ENCODE measurements at regions not wholly inside any gene's neighbourhood (a gene's known extent, or its start where the extent isn't known, plus 50 kb on each side); places are given as distances from the start of the nearest gene placed in this dataset.
"Not testable (repeated sequence)": the region's sequence is repeated elsewhere in the genome, so short reads cannot be mapped to it uniquely, and the experiment has no call there.

DNA sequence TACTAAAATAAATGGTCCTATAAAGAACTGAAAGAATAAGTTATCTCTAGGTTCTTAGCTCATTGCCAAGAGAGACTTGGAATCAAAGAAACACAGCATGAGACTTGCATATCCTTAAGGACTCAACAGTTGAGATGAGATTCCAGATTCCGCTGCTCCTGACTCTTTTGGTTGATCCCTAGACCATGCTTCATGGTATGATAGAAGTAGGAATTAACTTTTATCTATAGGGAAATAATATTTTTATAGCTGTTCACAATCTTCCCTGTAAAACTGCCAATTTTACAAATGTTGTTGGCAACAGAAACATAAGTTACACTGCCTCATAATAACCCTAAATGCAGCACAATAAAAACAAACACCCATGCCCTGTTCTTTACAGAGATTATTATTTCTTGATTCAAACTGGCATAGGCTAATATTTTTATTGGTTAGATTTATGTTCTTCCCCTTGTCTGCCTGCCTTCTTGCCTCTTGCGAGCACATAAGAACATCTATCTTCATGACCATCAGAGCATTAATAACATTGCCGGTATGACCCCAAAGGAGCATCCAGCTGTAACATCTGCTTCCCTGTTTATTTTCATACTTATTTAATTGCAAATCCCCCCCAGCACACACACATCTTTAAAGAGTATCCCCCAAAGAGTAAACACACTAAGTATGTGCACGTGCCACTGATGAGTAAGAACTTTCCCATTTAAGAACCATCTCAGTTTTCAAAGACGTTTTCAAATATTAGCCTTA lies 735.7 kb upstream of the SLC8A1 start:
- DNase-seq, result no peak

DNA sequence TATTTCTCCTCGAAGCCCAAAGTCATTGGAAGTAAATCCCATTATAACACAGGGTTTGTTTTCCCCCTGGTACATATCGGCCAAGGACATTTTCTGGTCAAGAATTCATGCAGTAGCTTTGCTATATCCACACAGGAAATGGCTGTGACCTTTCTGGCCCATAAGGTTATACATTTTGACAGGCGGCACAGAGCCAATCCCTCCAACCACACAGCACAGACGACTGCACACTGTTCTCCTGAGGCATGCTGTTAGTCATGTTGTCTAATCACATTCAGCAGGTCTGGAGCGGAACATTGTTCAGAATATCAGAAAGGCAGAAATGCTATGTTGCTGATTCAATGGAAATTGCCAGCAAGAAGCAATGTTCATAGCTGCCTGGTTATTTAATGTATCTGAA lies 742.3 kb upstream of the SLC8A1 start:
- DNase-seq, result no peak

- DNase-seq, result no peak
Measured at GRCh38 chr2:41197781-41198180, 745.9 kb upstream of the SLC8A1 start.

- no peak for DNase-seq
Measured at GRCh38 chr2:41199334-41199733, 747.4 kb upstream of the SLC8A1 start.

GRCh38 chr2:41204315-41204714 lies 752.4 kb upstream of the SLC8A1 start:
- DNase-seq, result no peak

DNA sequence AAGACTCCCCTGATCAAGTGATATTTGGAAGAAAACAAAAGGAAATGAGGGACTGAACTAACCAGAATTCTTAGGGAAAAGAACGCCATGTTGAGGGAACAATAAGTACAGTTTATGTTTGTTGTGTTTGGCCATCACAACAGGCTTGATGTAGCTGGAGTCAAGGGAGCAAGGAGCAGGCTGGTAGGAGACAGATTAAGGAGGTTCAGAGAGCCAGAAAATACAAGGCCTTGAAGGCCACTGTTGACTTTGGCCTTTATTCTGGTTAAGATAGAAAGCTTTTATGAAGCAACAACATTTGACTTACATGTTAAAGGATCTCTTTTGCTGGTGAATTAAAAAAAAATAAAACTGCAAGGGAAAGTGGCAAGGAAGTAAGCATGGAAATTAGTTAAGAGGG lies 754.1 kb upstream of the SLC8A1 start:
- DNase-seq, result no peak

GRCh38 chr2:41207578-41207977 lies 755.7 kb upstream of the SLC8A1 start:
- DNase-seq, result no peak

- not testable (repeated sequence) for DNase-seq
Measured at GRCh38 chr2:41210030-41210429, 758.1 kb upstream of the SLC8A1 start.

DNA sequence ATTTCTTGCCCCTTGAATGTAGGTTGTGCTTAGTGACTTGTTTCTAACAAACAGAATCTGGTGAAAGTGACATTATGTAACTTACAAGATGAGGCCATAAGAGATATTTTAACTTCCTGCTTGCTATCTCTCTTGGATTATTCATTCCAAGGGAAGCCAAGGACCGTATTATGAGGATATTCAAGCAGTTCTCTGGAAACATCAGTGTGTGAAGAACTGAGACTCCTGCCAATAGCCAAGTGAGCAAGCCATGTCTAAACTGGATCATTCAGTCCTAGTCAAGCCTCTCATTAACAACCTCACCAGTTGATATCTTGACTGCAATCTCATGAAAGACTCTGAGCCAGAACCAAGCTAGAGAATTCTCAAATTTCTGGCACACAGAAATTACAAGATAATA lies 765.1 kb upstream of the SLC8A1 start:
- no peak for DNase-seq

DNA sequence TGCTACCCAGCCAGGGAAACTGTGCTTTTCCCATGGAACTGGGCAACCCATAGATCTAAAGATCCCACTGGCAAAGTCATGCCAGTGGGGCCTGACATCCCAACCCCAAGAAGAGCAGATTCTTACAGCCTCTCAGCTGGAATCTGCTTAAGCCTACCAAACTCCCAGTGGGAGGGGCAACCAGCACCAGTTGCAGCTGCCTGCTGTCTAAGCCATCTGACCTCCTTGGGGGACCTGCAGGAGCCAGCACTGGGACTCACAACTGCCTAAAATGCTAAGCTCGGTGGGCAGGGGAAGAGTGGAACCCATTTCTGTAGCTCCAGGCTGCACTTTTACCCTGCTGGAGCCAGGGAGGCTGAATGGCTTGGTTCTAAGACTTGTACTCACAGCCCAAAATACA lies 770.7 kb upstream of the SLC8A1 start:
- DNase-seq, result no peak

DNA sequence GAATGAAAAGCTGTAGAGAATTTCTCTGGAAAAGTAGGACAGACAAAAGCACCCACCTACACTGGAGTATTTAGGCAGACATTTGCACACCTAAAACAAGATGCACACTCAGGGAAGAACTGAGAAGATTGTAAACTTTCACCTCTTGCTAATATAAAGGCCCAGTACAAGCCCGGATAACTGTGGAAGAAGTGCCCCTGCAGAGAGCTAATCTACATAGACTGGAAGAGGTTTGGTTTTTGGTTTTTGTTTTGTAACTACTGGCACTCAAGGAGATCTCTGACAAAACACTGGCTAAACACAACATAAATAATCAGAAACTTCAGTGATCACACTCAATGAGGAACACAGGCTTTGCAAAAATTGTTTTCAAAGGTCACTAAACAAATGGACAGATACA lies 782.2 kb upstream of the SLC8A1 start:
- DNase-seq, result no peak

GRCh38 chr2:41241325-41242000 lies 789.6 kb upstream of the SLC8A1 start:
- DNase-seq, result no peak

GRCh38 chr2:41242001-41242331 lies 790.1 kb upstream of the SLC8A1 start:
- no peak for DNase-seq

DNA sequence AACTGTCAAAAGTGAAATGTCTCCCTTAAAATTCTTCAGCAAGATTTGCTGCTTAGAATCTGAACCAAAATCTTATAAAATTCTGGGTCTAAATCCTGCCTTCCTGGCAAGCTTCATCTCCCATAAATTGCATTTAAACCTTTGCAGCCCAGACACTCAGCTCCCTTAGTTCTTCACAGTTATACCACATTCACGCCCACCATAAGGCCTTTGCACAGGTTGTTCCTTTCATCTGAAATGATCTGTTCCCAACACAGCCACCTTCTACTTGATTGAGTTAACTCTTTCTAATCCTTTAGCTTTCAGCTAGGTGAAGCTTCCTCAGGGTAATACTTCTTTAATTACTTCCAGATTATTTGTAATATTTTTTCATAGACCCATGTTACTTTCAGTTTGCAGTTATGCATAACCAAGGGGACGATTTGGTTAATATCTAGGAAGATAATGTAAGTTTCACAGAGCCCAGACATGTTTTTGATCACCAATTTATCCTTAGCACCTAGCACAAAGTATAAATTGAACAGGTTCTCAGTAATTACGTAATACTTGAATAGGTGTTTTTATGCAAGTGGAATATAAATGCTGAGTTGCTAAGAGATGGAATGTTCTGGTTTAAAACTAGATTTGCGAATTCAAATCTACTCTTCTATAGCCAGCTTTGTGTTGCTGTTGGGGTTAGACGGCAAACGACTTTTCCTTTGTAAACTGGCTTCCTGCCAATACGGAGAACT lies 779.7 kb upstream of the PKDCC start:
- no peak for DNase-seq

- no peak for DNase-seq
Measured at GRCh38 chr2:41283079-41283775, 764.6 kb upstream of the PKDCC start.

DNA sequence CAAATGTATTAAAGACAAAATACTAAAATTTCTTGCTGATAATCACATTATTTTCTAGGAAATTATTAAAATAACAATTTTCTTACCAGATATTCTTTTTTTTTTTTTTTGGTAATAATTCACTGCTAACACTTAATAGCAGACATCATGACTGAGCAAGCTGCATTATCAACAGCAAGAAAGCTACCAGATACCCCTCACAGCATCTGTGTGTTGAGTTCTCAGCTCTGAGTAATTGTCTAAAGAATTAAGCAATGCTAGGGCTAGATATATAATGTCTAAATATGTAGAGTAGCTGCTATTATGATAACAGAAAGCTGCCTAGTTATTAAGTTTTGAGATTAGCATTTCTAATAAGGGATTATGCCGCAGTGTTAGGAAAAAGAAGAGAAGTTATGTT lies 754.3 kb upstream of the PKDCC start:
- no peak for DNase-seq

GRCh38 chr2:41294331-41294730 lies 753.5 kb upstream of the PKDCC start:
- DNase-seq, result no peak

DNA sequence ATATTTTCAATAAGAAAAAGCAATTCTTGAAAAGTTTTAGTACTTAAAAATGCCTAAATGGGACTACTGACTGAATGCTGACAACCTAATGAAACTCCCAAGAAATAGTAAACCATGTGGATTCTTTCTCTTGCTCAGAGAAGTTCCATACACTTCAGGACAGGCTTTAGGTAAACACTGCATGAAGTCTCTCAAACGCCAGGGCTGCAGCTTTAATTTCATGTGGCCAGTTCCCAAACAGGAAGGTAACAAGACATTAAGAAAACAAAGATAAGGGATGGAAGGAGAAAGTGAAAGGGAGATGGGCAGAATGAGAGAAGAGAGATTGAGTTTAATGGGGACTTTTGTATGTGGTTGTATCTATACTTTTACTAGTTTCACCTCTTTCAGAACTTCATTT lies 734.7 kb upstream of the PKDCC start:
- DNase-seq, result no peak

DNA sequence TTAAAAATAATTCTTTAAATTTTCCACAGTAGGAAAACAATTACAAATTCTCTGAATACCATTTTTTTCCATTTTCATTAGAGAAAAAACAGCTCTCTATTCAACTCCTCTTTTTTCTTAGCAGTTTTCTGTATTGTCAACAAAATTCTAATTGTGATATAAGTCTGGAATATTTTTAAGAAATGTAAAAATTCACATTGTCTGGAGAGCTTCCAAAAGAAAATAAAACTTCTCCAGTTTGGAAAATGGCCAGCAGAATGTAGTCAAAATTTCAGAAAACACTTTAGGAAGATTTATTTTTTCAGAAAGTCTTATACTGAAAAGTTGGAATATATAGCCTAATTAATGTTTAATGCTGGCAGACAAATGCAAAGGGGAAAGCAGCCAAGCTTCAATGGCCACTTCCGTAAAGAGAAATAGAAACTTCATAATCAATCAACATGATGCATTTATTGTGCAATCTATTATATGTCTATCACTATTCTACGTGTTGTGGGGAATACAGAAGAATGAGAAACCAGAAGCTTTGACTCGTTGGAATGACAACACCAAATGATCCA lies 733.2 kb upstream of the PKDCC start:
- DNase-seq, result no peak

DNA sequence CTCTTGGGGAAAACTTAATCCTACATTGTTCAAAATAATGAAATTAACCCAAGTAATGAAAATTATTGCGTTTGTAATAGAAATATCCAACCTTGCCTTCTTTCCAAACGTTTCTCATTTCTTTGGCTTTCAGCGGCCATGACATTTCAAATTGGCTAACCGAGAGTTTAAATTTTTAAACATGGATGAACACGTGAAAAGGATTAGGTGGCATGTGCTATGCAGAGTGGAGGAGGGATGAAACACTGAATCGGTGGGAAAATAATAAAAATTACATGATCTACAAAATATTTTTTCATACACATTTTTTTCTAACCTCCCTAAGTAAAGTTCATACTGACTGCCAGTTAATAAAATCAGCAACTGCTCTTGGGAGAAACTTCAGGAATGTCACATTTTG lies 728.4 kb upstream of the PKDCC start:
- DNase-seq, result no peak

- no peak for DNase-seq
Measured at GRCh38 chr2:41320491-41320890, 727.3 kb upstream of the PKDCC start.

- no peak for DNase-seq
Measured at GRCh38 chr2:41321351-41321750, 726.5 kb upstream of the PKDCC start.

DNA sequence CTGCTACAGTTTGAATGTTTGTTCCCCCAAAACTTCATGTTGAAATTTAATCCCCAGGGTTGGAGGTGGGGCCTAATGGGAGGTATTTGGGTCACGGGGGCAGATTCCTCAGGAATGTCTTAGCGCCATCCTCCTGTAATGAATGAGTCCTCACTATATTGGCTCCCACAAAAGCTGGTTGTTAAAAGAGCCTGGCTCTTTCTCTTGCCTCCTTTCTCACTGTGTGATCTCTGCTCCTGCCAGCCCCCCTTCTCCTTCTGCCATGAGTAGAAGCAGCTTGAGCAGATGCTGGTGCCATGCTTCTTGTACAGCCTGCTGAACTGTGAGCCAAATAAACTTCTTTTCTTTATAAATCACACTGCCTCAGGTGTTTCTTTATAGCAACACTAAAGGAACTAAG lies 721.0 kb upstream of the PKDCC start:
- DNase-seq, result no peak
